ENCODE measurements at regions not wholly inside any gene's neighbourhood (a gene's known extent, or its start where the extent isn't known, plus 50 kb on each side); places are given as distances from the start of the nearest gene placed in this dataset.
A peak's percentile ranks its signal among the peaks of the same experiment; 100 is the strongest.

- H3K4me3 Mint-ChIP-seq = no peak overlapping the region
- no peak overlapping the region for H3K27ac Mint-ChIP-seq
- H3K9me3 Mint-ChIP-seq = no peaks in the 10 kb centered on the region
- H3K4me1 Mint-ChIP-seq = peaks cover 10% of the 10 kb centered on the region
- peaks cover 2% of the 10 kb centered on the region for H3K27me3 Mint-ChIP-seq
- H3K36me3 Mint-ChIP-seq = no peaks in the 10 kb centered on the region
Observed at GRCh38 chr2:191565647-191566198, 112.2 kb upstream of the NABP1 start.

GRCh38 chr2:191566344-191566743, 111.6 kb upstream of the NABP1 start:
- H3K4me1 Mint-ChIP-seq = peaks cover 16% of the 10 kb centered on the region
- peaks cover 2% of the 10 kb centered on the region for H3K27me3 Mint-ChIP-seq
- H3K9me3 Mint-ChIP-seq = no peaks in the 10 kb centered on the region
- H3K36me3 Mint-ChIP-seq = no peaks in the 10 kb centered on the region
- H3K4me3 Mint-ChIP-seq = no peak overlapping the region
- H3K27ac Mint-ChIP-seq = no peak overlapping the region

- H3K9me3 Mint-ChIP-seq = no peaks in the 10 kb centered on the region
- peaks cover 23% of the 10 kb centered on the region for H3K4me1 Mint-ChIP-seq
- no peak overlapping the region for H3K4me3 Mint-ChIP-seq
- peaks cover 2% of the 10 kb centered on the region for H3K27me3 Mint-ChIP-seq
- no peaks in the 10 kb centered on the region for H3K36me3 Mint-ChIP-seq
- H3K27ac Mint-ChIP-seq = peak overlapping the region; percentile 46
Observed at GRCh38 chr2:191567206-191567605, 110.7 kb upstream of the NABP1 start.

GRCh38 chr2:191569025-191569424, 108.9 kb upstream of the NABP1 start:
- no peak overlapping the region for H3K27ac Mint-ChIP-seq
- no peaks in the 10 kb centered on the region for H3K36me3 Mint-ChIP-seq
- peaks cover 39% of the 10 kb centered on the region for H3K4me1 Mint-ChIP-seq
- no peak overlapping the region for H3K4me3 Mint-ChIP-seq
- H3K9me3 Mint-ChIP-seq = no peaks in the 10 kb centered on the region
- no peaks in the 10 kb centered on the region for H3K27me3 Mint-ChIP-seq

- Mint-ChIP-seq H3K36me3 (no peaks in the 10 kb centered on the region), H3K27ac (peak overlapping the region; percentile 93), H3K27me3 (no peaks in the 10 kb centered on the region), H3K9me3 (no peaks in the 10 kb centered on the region), H3K4me3 (peak overlapping the region; percentile 76), H3K4me1 (peaks cover 48% of the 10 kb centered on the region)
Observed at GRCh38 chr2:191571163-191571769, 106.7 kb upstream of the NABP1 start.

GRCh38 chr2:191572319-191572718, 105.6 kb upstream of the NABP1 start:
- Mint-ChIP-seq H3K4me1 (peaks cover 48% of the 10 kb centered on the region), H3K4me3 (peak overlapping the region; percentile 15), H3K27ac (peak overlapping the region; percentile 91), H3K27me3 (no peaks in the 10 kb centered on the region), H3K9me3 (no peaks in the 10 kb centered on the region), H3K36me3 (no peaks in the 10 kb centered on the region)

- H3K4me3 Mint-ChIP-seq = peak overlapping the region; percentile 51
- H3K4me1 Mint-ChIP-seq = peaks cover 48% of the 10 kb centered on the region
- no peaks in the 10 kb centered on the region for H3K27me3 Mint-ChIP-seq
- H3K36me3 Mint-ChIP-seq = no peaks in the 10 kb centered on the region
- H3K27ac Mint-ChIP-seq = peak overlapping the region; percentile 91
- H3K9me3 Mint-ChIP-seq = no peaks in the 10 kb centered on the region
Observed at GRCh38 chr2:191573216-191573615, 104.7 kb upstream of the NABP1 start.

GRCh38 chr2:191574232-191574631, 103.7 kb upstream of the NABP1 start:
- H3K4me3 Mint-ChIP-seq = no peak overlapping the region
- H3K9me3 Mint-ChIP-seq = no peaks in the 10 kb centered on the region
- peak overlapping the region; percentile 91 for H3K27ac Mint-ChIP-seq
- H3K4me1 Mint-ChIP-seq = peaks cover 48% of the 10 kb centered on the region
- H3K36me3 Mint-ChIP-seq = no peaks in the 10 kb centered on the region
- H3K27me3 Mint-ChIP-seq = no peaks in the 10 kb centered on the region

- H3K27ac Mint-ChIP-seq = no peak overlapping the region
- no peaks in the 10 kb centered on the region for H3K9me3 Mint-ChIP-seq
- no peaks in the 10 kb centered on the region for H3K27me3 Mint-ChIP-seq
- peaks cover 21% of the 10 kb centered on the region for H3K4me1 Mint-ChIP-seq
- H3K4me3 Mint-ChIP-seq = no peak overlapping the region
- H3K36me3 Mint-ChIP-seq = no peaks in the 10 kb centered on the region
Observed at GRCh38 chr2:191577605-191578004, 100.3 kb upstream of the NABP1 start.

- Mint-ChIP-seq H3K9me3 (no peaks in the 10 kb centered on the region), H3K27ac (no peak overlapping the region), H3K4me1 (peaks cover 17% of the 10 kb centered on the region), H3K4me3 (no peak overlapping the region), H3K36me3 (no peaks in the 10 kb centered on the region), H3K27me3 (no peaks in the 10 kb centered on the region)
Observed at GRCh38 chr2:191578031-191578430, 99.9 kb upstream of the NABP1 start.

- H3K4me3 Mint-ChIP-seq = no peak overlapping the region
- H3K27me3 Mint-ChIP-seq = no peaks in the 10 kb centered on the region
- H3K4me1 Mint-ChIP-seq = no peaks in the 10 kb centered on the region
- H3K9me3 Mint-ChIP-seq = no peaks in the 10 kb centered on the region
- H3K36me3 Mint-ChIP-seq = no peaks in the 10 kb centered on the region
- H3K27ac Mint-ChIP-seq = no peak overlapping the region
Observed at GRCh38 chr2:191580581-191580980, 97.4 kb upstream of the NABP1 start.

- H3K27ac Mint-ChIP-seq = no peak overlapping the region
Observed at GRCh38 chr2:191581003-191581402, 96.9 kb upstream of the NABP1 start.

GRCh38 chr2:191582355-191582754, 95.6 kb upstream of the NABP1 start:
- Mint-ChIP-seq H3K27me3 (no peaks in the 10 kb centered on the region), H3K9me3 (no peaks in the 10 kb centered on the region), H3K4me3 (no peak overlapping the region), H3K27ac (no peak overlapping the region), H3K4me1 (no peaks in the 10 kb centered on the region), H3K36me3 (no peaks in the 10 kb centered on the region)

More at GRCh38 chr2:191581003-191581402, 96.9 kb upstream of the NABP1 start:
- Mint-ChIP-seq H3K4me3 (no peak overlapping the region), H3K27me3 (no peaks in the 10 kb centered on the region), H3K4me1 (no peaks in the 10 kb centered on the region), H3K9me3 (no peaks in the 10 kb centered on the region), H3K36me3 (no peaks in the 10 kb centered on the region)

- H3K36me3 Mint-ChIP-seq = no peaks in the 10 kb centered on the region
- no peak overlapping the region for H3K27ac Mint-ChIP-seq
- no peak overlapping the region for H3K4me3 Mint-ChIP-seq
- no peaks in the 10 kb centered on the region for H3K9me3 Mint-ChIP-seq
- no peaks in the 10 kb centered on the region for H3K4me1 Mint-ChIP-seq
- no peaks in the 10 kb centered on the region for H3K27me3 Mint-ChIP-seq
Observed at GRCh38 chr2:191591025-191591424, 86.9 kb upstream of the NABP1 start.

- Mint-ChIP-seq H3K36me3 (no peaks in the 10 kb centered on the region), H3K4me3 (no peak overlapping the region), H3K27ac (no peak overlapping the region)
Observed at GRCh38 chr2:191593622-191594385, 84.1 kb upstream of the NABP1 start.

GRCh38 chr2:191597186-191597751, 80.7 kb upstream of the NABP1 start:
- Mint-ChIP-seq H3K4me1 (no peaks in the 10 kb centered on the region), H3K36me3 (no peaks in the 10 kb centered on the region), H3K27ac (no peak overlapping the region), H3K9me3 (no peaks in the 10 kb centered on the region), H3K4me3 (no peak overlapping the region), H3K27me3 (no peaks in the 10 kb centered on the region)

More at GRCh38 chr2:191593622-191594385, 84.1 kb upstream of the NABP1 start:
- Mint-ChIP-seq H3K27me3 (no peaks in the 10 kb centered on the region), H3K9me3 (no peaks in the 10 kb centered on the region), H3K4me1 (no peaks in the 10 kb centered on the region)
